Epithelial cell of proximal tubule (primary cell): ENCODE measurements at regions not wholly inside any gene's neighbourhood (a gene's known extent, or its start where the extent isn't known, plus 50 kb on each side); places are given as distances from the start of the nearest gene placed in this dataset.

Source experiments
- DNase-seq: peaks from one replicate; pipeline ENCODE4 v3.0.0-alpha.2; 2011; ENCODE audit warnings: low read depth
- H3K4me3 ChIP-seq: 2 replicates; pipeline ENCODE4 v1.5.1; 2011; ENCODE audit warnings: low read depth, mild to moderate bottlenecking, low read length
- TF ChIP-seq, protein P1 (sequence below): conservative IDR thresholded peaks from 2 replicates; pipeline ENCODE4 v1.5.1; 2012; ENCODE audit warnings: low read depth, mild to moderate bottlenecking, low read length

DNA sequence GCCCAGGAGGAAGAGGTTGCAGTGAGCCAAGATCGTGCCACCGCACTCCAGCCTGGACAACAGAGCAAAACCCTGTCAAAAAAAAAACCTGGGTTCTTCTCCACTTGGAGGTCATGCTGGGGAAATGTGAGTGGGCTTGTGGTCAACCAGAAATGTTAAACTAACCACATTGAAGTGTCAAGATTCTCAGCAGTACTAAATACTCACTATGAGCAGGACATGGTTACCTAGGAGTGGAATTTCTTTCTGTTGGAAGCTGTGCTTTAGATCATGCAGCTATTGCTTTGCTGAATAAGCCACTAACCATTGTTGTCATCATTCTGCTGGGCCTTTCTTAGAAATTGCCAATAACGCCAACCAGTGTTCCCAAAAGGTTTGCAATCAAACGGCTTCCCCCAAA, 253.3 kb upstream of the TSHZ3 start:
- DNase-seq, result no peak
- TF ChIP-seq, protein P1, sequence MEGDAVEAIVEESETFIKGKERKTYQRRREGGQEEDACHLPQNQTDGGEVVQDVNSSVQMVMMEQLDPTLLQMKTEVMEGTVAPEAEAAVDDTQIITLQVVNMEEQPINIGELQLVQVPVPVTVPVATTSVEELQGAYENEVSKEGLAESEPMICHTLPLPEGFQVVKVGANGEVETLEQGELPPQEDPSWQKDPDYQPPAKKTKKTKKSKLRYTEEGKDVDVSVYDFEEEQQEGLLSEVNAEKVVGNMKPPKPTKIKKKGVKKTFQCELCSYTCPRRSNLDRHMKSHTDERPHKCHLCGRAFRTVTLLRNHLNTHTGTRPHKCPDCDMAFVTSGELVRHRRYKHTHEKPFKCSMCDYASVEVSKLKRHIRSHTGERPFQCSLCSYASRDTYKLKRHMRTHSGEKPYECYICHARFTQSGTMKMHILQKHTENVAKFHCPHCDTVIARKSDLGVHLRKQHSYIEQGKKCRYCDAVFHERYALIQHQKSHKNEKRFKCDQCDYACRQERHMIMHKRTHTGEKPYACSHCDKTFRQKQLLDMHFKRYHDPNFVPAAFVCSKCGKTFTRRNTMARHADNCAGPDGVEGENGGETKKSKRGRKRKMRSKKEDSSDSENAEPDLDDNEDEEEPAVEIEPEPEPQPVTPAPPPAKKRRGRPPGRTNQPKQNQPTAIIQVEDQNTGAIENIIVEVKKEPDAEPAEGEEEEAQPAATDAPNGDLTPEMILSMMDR, result no peak
- H3K4me3 ChIP-seq, result no peak overlapping the region

DNA sequence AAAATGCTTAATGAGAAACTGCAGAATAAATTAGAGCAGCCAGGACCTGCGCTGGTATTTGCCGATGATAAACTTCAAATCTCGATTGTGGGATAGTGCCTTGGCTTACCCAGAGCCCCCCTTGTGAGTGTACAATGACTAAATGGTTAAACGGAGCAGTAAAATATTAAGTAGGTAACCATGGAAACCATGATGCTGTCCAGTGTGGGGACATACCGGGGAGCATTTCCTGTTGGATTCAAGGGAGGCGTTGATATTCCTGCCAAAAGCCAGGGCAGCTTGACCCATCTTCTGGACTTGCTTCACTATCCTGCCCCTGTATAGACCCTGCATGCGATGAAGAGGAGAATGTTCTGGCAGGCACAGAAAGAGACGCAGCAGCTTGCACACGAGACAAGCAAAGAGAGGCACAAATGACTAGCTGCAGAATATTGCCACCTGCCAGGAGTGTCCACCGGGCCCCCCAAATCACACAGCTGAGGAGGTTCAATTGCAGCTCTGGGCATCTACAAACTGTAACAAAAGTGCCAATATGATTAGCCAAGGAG, 255.3 kb upstream of the TSHZ3 start:
- TF ChIP-seq, protein P1, result no peak
- no peak overlapping the region for H3K4me3 ChIP-seq
- DNase-seq, result no peak

DNA sequence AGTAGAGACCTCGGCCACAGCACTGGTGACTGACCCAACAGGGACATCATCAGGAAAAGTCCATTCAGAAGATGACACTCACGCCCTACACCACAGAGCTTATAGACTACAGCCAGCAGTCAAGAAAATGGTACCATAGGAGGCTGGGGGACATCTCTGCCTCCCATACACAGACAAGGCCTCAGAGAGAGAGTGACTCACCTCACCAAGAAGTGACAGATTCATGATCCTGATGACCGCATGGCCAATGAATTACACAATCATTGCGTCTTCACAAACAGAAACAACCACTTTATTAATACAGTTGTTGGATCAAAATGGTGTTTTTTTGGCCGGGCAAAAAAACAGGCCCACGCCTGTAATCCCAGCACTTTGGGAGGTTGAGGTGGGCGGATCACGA, 260.8 kb upstream of the TSHZ3 start:
- H3K4me3 ChIP-seq, result no peak overlapping the region
- no peak for DNase-seq
- TF ChIP-seq, protein P1, result no peak

DNA sequence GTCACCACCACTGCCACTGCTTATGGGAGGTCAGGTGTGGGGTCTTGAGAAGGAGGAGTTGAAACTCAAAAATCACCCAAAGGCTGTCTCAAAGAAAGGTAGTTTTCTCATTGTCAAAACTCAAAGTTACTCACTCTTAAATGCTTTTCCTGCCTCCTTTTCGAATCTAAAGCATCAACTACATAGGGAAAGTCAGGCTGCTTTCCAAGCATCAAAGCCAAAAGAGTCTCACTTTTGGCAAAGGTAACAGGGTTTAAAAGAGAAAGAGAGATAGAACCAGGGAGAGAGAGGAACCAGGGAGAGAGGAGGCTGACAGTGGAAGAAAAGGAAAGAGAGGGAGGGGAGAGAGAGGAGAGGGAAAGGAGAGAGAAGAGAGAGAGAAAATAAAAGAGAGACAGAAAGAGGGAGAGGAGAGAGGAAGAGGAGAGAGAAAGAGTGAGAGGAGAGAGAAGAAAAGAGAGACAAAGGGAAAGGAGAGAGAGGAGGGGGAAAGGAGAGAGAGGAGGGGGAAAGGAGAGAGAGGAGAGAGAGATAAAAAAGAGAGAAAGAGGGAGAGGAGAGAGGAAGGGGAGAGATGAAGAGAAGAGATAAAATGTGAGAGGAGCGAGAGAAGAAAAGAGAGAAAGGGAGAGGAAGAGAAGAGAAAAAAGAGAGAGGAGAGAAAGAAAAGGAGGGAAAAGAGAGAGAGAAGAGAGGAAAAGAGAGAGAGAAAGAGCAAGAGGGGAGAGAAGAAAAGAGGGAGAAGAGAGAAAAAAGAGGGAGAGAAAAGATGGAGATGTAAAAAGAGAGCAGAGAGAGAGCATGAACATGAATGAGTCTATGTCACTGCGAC, 262.0 kb upstream of the TSHZ3 start:
- TF ChIP-seq, protein P1, result no peak
- no peak overlapping the region for H3K4me3 ChIP-seq
- DNase-seq, result no peak

DNA sequence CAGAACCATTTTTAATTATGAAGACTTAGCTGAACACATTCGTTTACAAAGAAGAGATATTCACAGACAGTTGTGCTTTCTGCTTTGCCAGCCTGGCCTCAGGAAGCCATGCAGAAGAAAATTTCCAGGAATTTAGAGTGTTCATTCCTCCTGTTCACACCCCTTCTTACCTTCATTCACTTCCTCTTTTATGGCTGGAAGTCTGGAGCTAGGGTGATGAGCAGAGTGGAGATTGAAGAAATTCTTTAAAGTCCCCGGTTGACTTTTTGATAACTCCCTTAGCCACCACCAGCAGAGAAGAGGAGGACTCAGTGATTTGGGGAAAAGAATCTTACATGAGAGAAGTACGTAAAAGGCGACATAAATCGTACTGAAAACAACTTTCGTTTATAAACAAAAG, 263.6 kb upstream of the TSHZ3 start:
- H3K4me3 ChIP-seq, result no peak overlapping the region
- DNase-seq, result no peak
- TF ChIP-seq, protein P1, result no peak

DNA sequence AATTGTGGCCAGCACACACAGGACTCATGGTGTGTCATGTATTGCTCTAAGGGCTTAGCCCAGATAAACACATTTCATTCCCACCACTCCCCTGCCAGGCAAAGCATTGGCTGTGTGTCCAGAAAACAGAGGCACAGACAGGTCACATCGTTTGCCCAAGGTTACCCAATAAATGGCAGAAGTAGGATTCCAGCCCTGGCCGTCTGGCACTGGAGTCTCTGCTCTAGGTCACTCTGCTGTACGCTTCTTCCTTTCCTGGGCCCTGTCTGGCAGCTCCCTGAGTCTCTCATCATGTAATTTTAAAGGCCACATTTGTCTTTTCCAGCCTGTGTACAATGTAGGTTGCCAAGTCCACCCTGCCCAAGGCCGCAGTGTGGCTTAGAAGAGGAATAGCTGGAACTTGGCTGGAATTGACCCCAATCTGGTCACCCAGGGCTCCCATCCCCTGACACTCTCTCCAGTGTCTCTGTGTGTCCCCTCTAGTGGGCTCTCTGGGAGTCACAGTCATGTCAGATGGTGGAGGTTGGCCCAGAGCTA, 264.5 kb upstream of the TSHZ3 start:
- no peak overlapping the region for H3K4me3 ChIP-seq
- TF ChIP-seq, protein P1, result no peak
- DNase-seq, result no peak
